GM23338 (cell line): ENCODE measurements at regions not wholly inside any gene's neighbourhood (a gene's known extent, or its start where the extent isn't known, plus 50 kb on each side); places are given as distances from the start of the nearest gene placed in this dataset.

Experiments
- ATAC-seq: fragments of 200-7000 bp; cut with Tn5 transposase; 3 replicates; pipeline ENCODE4 v1.9.1; 2020
- DNase-seq: peaks from one replicate; pipeline ENCODE4 v3.0.0-alpha.2; 2015; ENCODE audit warnings: low spot score
- H2AFZ ChIP-seq: fragments of 200-600 bp; sonication (generic); 2 replicates; pipeline ENCODE4 v1.8.0; 2016; ENCODE audit warnings: antibody characterized with exemption, mild to moderate bottlenecking, moderate library complexity
- H3F3A ChIP-seq: fragments of 200-600 bp; sonication (generic); replicated peaks from 2 replicates; pipeline ENCODE4 v1.8.0; 2017; ENCODE audit warnings: antibody characterized with exemption, mixed run types, low read depth
- H3K27ac ChIP-seq: fragments of 200-600 bp; sonication (generic); 2 replicates; pipeline ENCODE4 v1.6.1; 2016; ENCODE audit warnings: low read depth
- H3K27me3 ChIP-seq: fragments of 200-600 bp; sonication (generic); 2 replicates; pipeline ENCODE4 v1.8.0; 2016; ENCODE audit warnings: mild to moderate bottlenecking, mixed run types, moderate library complexity; ENCODE audit not compliant: insufficient read depth
- H3K36me3 ChIP-seq: fragments of 200-600 bp; sonication (generic); 2 replicates; pipeline ENCODE4 v1.8.0; 2016; ENCODE audit warnings: mild to moderate bottlenecking; ENCODE audit not compliant: insufficient read depth
- H3K4me1 ChIP-seq: fragments of 200-600 bp; sonication (generic); 2 replicates; pipeline ENCODE4 v1.8.0; 2016; ENCODE audit warnings: mild to moderate bottlenecking, moderate library complexity; ENCODE audit not compliant: insufficient read depth
- H3K4me2 ChIP-seq: fragments of 200-600 bp; sonication (generic); 2 replicates; pipeline ENCODE4 v1.7.1; 2017; ENCODE audit warnings: mixed run types
- H3K4me3 ChIP-seq: fragments of 200-600 bp; sonication (generic); 2 replicates; pipeline ENCODE4 v1.6.1; 2016; ENCODE audit warnings: mixed run types
- H3K79me2 ChIP-seq: fragments of 200-600 bp; sonication (generic); replicated peaks from 2 replicates; pipeline ENCODE4 v1.8.0; 2017; ENCODE audit warnings: mild to moderate bottlenecking; ENCODE audit not compliant: insufficient read depth
- H3K9me2 ChIP-seq: fragments of 200-600 bp; sonication (generic); 2 replicates; pipeline ENCODE4 v1.8.0; 2017; ENCODE audit not compliant: insufficient read depth
- H4K20me1 ChIP-seq: fragments of 200-600 bp; sonication (generic); replicated peaks from 2 replicates; pipeline ENCODE4 v1.8.0; 2017; ENCODE audit warnings: mild to moderate bottlenecking; ENCODE audit not compliant: insufficient read depth
- H3K27ac Mint-ChIP-seq: 2 replicates; pipeline ENCODE4 v1.8.0; 2020; ENCODE audit warnings: inconsistent platforms, mild to moderate bottlenecking, moderate library complexity, mixed read lengths
- H3K27me3 Mint-ChIP-seq: 3 replicates; pipeline ENCODE4 v1.8.0; 2022; ENCODE audit warnings: low read depth, mild to moderate bottlenecking, moderate library complexity, mixed read lengths, inconsistent platforms; ENCODE audit not compliant: insufficient read depth, poor library complexity
- H3K36me3 Mint-ChIP-seq: 3 replicates; pipeline ENCODE4 v1.8.0; 2021; ENCODE audit warnings: low read depth, mild to moderate bottlenecking, inconsistent platforms, moderate library complexity, mixed read lengths
- H3K4me1 Mint-ChIP-seq: 3 replicates; pipeline ENCODE4 v1.8.0; 2020; ENCODE audit warnings: mild to moderate bottlenecking, inconsistent platforms, mixed read lengths
- H3K4me3 Mint-ChIP-seq: 3 replicates; pipeline ENCODE4 v1.8.0; 2021; ENCODE audit warnings: moderate library complexity, mild to moderate bottlenecking, inconsistent platforms, mixed read lengths
- H3K9me3 Mint-ChIP-seq: 3 replicates; pipeline ENCODE4 v1.8.0; 2020; ENCODE audit warnings: moderate library complexity, mild to moderate bottlenecking, inconsistent platforms, mixed read lengths
- EZH2 ChIP-seq: fragments of 200-600 bp; sonication (generic); IDR thresholded peaks from one replicate; pipeline ENCODE4 v1.8.0; 2017; ENCODE audit warnings: antibody characterized with exemption, mild to moderate bottlenecking, low read depth; ENCODE audit not compliant: unreplicated experiment
- ZNF114 ChIP-seq: fragments of 250-450 bp; sonication (Bioruptor Pico); IDR thresholded peaks from 2 replicates; pipeline ENCODE4 v1.5.0; 2020; ENCODE audit warnings: mild to moderate bottlenecking, moderate library complexity
- TF ChIP-seq, protein P1 (sequence below): fragments of 250-450 bp; sonication (Bioruptor Pico); IDR thresholded peaks from 2 replicates; pipeline ENCODE4 v1.5.0; 2020; ENCODE audit warnings: mild to moderate bottlenecking, moderate library complexity

DNA sequence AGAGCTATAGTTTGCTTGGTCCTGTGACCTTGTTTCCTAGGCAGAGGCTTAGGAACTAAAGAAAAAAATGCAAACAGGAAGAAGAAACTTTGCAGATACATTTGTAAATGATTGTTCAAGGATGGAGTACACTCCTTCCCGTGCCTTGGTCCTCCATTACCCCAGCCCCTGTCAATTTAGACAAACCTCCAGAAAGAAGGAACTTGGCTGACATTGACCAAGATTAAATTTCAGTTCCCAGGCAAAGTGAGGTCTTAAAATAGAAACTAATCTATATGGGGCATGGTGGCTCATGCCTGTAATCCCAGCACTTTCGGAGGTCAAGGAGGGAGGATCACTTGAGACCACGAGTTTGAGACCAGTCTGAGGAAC, 179.9 kb upstream of the FN1 start:
- Mint-ChIP-seq H3K4me1 (peaks cover 47% of the 10 kb centered on the region), H3K9me3 (peaks cover 24% of the 10 kb centered on the region), H3K27me3 (peaks cover 2% of the 10 kb centered on the region), H3K4me3 (no peak overlapping the region), H3K36me3 (peaks cover 20% of the 10 kb centered on the region), H3K27ac (no peak overlapping the region)
- Histone ChIP-seq H3K9me2 (no peaks in the 10 kb centered on the region), H3F3A (no peaks in the 10 kb centered on the region), H3K4me2 (no peak overlapping the region), H3K4me3 (no peak overlapping the region), H2AFZ (no peak overlapping the region), H3K27me3 (no peaks in the 10 kb centered on the region), H4K20me1 (no peaks in the 10 kb centered on the region), H3K27ac (no peak overlapping the region), H3K36me3 (no peaks in the 10 kb centered on the region; the same call in 1 of the 2 replicates), H3K4me1 (peaks cover 51% of the 10 kb centered on the region), H3K79me2 (no peaks in the 10 kb centered on the region)
- no peak for ATAC-seq
- TF ChIP-seq EZH2 = no peak
- TF ChIP-seq, protein P1, sequence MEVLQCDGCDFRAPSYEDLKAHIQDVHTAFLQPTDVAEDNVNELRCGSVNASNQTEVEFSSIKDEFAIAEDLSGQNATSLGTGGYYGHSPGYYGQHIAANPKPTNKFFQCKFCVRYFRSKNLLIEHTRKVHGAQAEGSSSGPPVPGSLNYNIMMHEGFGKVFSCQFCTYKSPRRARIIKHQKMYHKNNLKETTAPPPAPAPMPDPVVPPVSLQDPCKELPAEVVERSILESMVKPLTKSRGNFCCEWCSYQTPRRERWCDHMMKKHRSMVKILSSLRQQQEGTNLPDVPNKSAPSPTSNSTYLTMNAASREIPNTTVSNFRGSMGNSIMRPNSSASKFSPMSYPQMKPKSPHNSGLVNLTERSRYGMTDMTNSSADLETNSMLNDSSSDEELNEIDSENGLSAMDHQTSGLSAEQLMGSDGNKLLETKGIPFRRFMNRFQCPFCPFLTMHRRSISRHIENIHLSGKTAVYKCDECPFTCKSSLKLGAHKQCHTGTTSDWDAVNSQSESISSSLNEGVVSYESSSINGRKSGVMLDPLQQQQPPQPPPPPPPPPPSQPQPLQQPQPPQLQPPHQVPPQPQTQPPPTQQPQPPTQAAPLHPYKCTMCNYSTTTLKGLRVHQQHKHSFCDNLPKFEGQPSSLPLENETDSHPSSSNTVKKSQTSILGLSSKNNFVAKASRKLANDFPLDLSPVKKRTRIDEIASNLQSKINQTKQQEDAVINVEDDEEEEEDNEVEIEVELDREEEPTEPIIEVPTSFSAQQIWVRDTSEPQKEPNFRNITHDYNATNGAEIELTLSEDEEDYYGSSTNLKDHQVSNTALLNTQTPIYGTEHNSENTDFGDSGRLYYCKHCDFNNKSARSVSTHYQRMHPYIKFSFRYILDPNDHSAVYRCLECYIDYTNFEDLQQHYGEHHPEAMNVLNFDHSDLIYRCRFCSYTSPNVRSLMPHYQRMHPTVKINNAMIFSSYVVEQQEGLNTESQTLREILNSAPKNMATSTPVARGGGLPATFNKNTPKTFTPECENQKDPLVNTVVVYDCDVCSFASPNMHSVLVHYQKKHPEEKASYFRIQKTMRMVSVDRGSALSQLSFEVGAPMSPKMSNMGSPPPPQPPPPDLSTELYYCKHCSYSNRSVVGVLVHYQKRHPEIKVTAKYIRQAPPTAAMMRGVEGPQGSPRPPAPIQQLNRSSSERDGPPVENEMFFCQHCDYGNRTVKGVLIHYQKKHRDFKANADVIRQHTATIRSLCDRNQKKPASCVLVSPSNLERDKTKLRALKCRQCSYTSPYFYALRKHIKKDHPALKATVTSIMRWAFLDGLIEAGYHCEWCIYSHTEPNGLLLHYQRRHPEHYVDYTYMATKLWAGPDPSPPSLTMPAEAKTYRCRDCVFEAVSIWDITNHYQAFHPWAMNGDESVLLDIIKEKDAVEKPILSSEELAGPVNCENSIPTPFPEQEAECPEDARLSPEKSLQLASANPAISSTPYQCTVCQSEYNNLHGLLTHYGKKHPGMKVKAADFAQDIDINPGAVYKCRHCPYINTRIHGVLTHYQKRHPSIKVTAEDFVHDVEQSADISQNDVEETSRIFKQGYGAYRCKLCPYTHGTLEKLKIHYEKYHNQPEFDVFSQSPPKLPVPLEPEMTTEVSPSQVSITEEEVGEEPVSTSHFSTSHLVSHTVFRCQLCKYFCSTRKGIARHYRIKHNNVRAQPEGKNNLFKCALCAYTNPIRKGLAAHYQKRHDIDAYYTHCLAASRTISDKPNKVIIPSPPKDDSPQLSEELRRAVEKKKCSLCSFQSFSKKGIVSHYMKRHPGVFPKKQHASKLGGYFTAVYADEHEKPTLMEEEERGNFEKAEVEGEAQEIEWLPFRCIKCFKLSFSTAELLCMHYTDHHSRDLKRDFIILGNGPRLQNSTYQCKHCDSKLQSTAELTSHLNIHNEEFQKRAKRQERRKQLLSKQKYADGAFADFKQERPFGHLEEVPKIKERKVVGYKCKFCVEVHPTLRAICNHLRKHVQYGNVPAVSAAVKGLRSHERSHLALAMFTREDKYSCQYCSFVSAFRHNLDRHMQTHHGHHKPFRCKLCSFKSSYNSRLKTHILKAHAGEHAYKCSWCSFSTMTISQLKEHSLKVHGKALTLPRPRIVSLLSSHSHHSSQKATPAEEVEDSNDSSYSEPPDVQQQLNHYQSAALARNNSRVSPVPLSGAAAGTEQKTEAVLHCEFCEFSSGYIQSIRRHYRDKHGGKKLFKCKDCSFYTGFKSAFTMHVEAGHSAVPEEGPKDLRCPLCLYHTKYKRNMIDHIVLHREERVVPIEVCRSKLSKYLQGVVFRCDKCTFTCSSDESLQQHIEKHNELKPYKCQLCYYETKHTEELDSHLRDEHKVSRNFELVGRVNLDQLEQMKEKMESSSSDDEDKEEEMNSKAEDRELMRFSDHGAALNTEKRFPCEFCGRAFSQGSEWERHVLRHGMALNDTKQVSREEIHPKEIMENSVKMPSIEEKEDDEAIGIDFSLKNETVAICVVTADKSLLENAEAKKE = no peak
- no peak for DNase-seq

DNA sequence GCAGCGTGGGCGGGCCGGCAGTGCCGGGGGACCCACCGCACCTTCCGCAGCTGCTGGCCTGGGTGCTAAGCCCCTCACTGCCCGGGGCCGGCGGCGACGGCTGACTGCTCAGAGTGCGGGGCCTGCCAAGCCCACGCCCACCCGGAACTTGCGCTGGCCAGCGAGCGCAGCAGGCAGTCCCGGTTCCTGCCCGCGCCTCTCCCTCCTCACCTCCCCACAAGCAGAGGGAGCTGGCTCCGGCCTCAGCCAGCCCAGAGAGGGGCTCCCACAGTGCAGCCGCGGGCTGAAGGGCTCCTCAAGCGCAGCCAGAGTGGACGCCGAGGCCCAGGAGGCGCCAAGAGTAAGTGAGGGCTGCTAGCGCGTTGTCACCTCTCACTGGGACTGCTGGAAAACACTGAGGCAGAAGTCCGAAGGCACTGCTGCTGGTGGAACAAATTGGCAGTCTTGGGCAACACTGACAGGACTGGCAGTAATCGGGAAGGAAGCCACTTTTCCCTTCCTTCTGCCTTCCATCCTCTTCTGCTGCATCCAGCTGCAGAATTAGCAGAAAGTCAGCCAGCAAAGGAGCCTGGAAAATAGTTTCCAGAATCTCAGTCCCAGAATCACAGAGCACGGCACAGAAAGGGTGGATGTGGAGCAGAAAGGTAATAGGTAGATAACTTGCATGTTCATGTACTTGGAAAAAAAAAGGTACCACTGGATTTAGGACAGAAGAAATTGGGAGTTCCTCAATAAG, 179.4 kb upstream of the FN1 start:
- no peak overlapping the region for H3K4me3 ChIP-seq
- ATAC-seq = no peak
- Mint-ChIP-seq H3K9me3 (peaks cover 24% of the 10 kb centered on the region), H3K27ac (no peak overlapping the region), H3K4me1 (peaks cover 50% of the 10 kb centered on the region), H3K36me3 (peaks cover 20% of the 10 kb centered on the region), H3K27me3 (peaks cover 2% of the 10 kb centered on the region), H3K4me3 (no peak overlapping the region)
- no peaks in the 10 kb centered on the region for H4K20me1 ChIP-seq
- H3K79me2 ChIP-seq = no peaks in the 10 kb centered on the region
- no peak for DNase-seq
- H2AFZ ChIP-seq = no peak overlapping the region
- no peak overlapping the region for H3K4me2 ChIP-seq
- H3F3A ChIP-seq = no peaks in the 10 kb centered on the region
- H3K36me3 ChIP-seq = no peaks in the 10 kb centered on the region; the same call in 1 of the 2 replicates
- H3K9me2 ChIP-seq = no peaks in the 10 kb centered on the region; the same call in 1 of the 2 replicates
- H3K4me1 ChIP-seq = peaks cover 53% of the 10 kb centered on the region
- no peak for TF ChIP-seq ZNF114 (CRISPR knock-in tag)
- no peaks in the 10 kb centered on the region for H3K27me3 ChIP-seq
- H3K27ac ChIP-seq = no peak overlapping the region
